HEK293 (cell line): ENCODE measurements at regions not wholly inside any gene's neighbourhood (a gene's known extent, or its start where the extent isn't known, plus 50 kb on each side); places are given as distances from the start of the nearest gene placed in this dataset.

Experiments used
- GLIS1 ChIP-seq: fragments of 450-650 bp; formaldehyde crosslinking; IDR thresholded peaks from 2 replicates; pipeline ENCODE4 v1.5.1; 2016; ENCODE audit warnings: missing biosample characterization, missing genetic modification characterization
- KLF10 ChIP-seq: fragments of 450-650 bp; IDR thresholded peaks from 2 replicates; pipeline ENCODE4 v1.5.1; 2018; ENCODE audit warnings: missing biosample characterization, mild to moderate bottlenecking, missing genetic modification characterization
- KLF17 ChIP-seq: fragments of 450-650 bp; formaldehyde crosslinking; IDR thresholded peaks from 2 replicates; pipeline ENCODE4 v1.5.1; 2016; ENCODE audit warnings: missing biosample characterization, missing genetic modification characterization
- KLF8 ChIP-seq: fragments of 450-650 bp; formaldehyde crosslinking; IDR thresholded peaks from 2 replicates; pipeline ENCODE4 v1.5.1; 2016; ENCODE audit warnings: missing biosample characterization, missing genetic modification characterization
- OSR2 ChIP-seq: fragments of 450-650 bp; formaldehyde crosslinking; IDR thresholded peaks from 2 replicates; pipeline ENCODE4 v1.5.1; 2016; ENCODE audit warnings: missing biosample characterization, missing genetic modification characterization
- PRDM10 ChIP-seq: fragments of 450-650 bp; formaldehyde crosslinking; IDR thresholded peaks from 2 replicates; pipeline ENCODE4 v1.5.1; 2016; ENCODE audit warnings: missing biosample characterization, missing genetic modification characterization
- SALL2 ChIP-seq: fragments of 450-650 bp; formaldehyde crosslinking; IDR thresholded peaks from 2 replicates; pipeline ENCODE4 v1.5.0; 2017; ENCODE audit warnings: missing biosample characterization, mild to moderate bottlenecking, missing genetic modification characterization, borderline replicate concordance
- SCRT1 ChIP-seq: fragments of 450-650 bp; formaldehyde crosslinking; IDR thresholded peaks from 2 replicates; pipeline ENCODE4 v1.5.1; 2016; ENCODE audit warnings: missing biosample characterization, missing genetic modification characterization, borderline replicate concordance
- ZBTB10 ChIP-seq: fragments of 450-650 bp; formaldehyde crosslinking; IDR thresholded peaks from 2 replicates; pipeline ENCODE4 v1.5.1; 2016; ENCODE audit warnings: missing biosample characterization, missing genetic modification characterization
- ZBTB20 ChIP-seq: fragments of 450-650 bp; formaldehyde crosslinking; IDR thresholded peaks from 2 replicates; pipeline ENCODE4 v1.5.1; 2016; ENCODE audit warnings: missing biosample characterization, missing genetic modification characterization
- ZNF121 ChIP-seq: fragments of 450-650 bp; formaldehyde crosslinking; IDR thresholded peaks from 2 replicates; pipeline ENCODE4 v1.5.1; 2016; ENCODE audit warnings: missing biosample characterization, missing genetic modification characterization
- ZNF157 ChIP-seq: fragments of 450-650 bp; formaldehyde crosslinking; IDR thresholded peaks from 2 replicates; pipeline ENCODE4 v1.5.1; 2016; ENCODE audit warnings: missing biosample characterization, missing genetic modification characterization
- ZNF24 ChIP-seq: fragments of 450-650 bp; formaldehyde crosslinking; IDR thresholded peaks from 2 replicates; pipeline ENCODE4 v1.5.1; 2016; ENCODE audit warnings: missing biosample characterization, missing genetic modification characterization
- ZNF335 ChIP-seq: fragments of 450-650 bp; formaldehyde crosslinking; conservative IDR thresholded peaks from 2 replicates; pipeline ENCODE4 v1.5.1; 2016; ENCODE audit warnings: missing biosample characterization, missing genetic modification characterization
- ZNF341 ChIP-seq: fragments of 450-650 bp; formaldehyde crosslinking; IDR thresholded peaks from 2 replicates; pipeline ENCODE4; 2016; ENCODE audit warnings: low read depth, missing biosample characterization, missing genetic modification characterization
- ZNF366 ChIP-seq: fragments of 450-650 bp; formaldehyde crosslinking; conservative IDR thresholded peaks from 2 replicates; pipeline ENCODE4 v1.5.1; 2016; ENCODE audit warnings: missing biosample characterization, missing genetic modification characterization
- ZNF394 ChIP-seq: fragments of 450-650 bp; formaldehyde crosslinking; IDR thresholded peaks from 2 replicates; pipeline ENCODE4 v1.5.1; 2016; ENCODE audit warnings: missing biosample characterization, missing genetic modification characterization, mild to moderate bottlenecking, moderate library complexity, borderline replicate concordance
- ZNF416 ChIP-seq: fragments of 450-650 bp; formaldehyde crosslinking; IDR thresholded peaks from 2 replicates; pipeline ENCODE4 v1.5.1; 2016; ENCODE audit warnings: missing biosample characterization, missing genetic modification characterization
- ZNF449 ChIP-seq: fragments of 450-650 bp; formaldehyde crosslinking; IDR thresholded peaks from 2 replicates; pipeline ENCODE4 v1.5.1; 2017; ENCODE audit warnings: missing biosample characterization, mild to moderate bottlenecking, missing genetic modification characterization, moderate library complexity
- ZNF48 ChIP-seq: fragments of 450-650 bp; formaldehyde crosslinking; IDR thresholded peaks from 2 replicates; pipeline ENCODE4 v1.5.1; 2016; ENCODE audit warnings: missing biosample characterization, missing genetic modification characterization
- ZNF530 ChIP-seq: fragments of 450-650 bp; formaldehyde crosslinking; IDR thresholded peaks from 2 replicates; pipeline ENCODE4 v1.5.1; 2016; ENCODE audit warnings: low read depth, missing biosample characterization, missing genetic modification characterization
- ZNF544 ChIP-seq: fragments of 450-650 bp; formaldehyde crosslinking; IDR thresholded peaks from 2 replicates; pipeline ENCODE4 v1.5.0; 2017; ENCODE audit warnings: missing biosample characterization, missing genetic modification characterization
- ZNF555 ChIP-seq: fragments of 450-650 bp; formaldehyde crosslinking; conservative IDR thresholded peaks from 2 replicates; pipeline ENCODE4 v1.5.1; 2017; ENCODE audit warnings: missing biosample characterization, mild to moderate bottlenecking, missing genetic modification characterization, inconsistent platforms
- ZNF664 ChIP-seq: fragments of 450-650 bp; formaldehyde crosslinking; IDR thresholded peaks from 2 replicates; pipeline ENCODE4 v1.5.1; 2016; ENCODE audit warnings: missing biosample characterization, missing genetic modification characterization
- ZNF76 ChIP-seq: fragments of 450-650 bp; formaldehyde crosslinking; IDR thresholded peaks from 2 replicates; pipeline ENCODE4; 2016; ENCODE audit warnings: low read depth, missing biosample characterization, missing genetic modification characterization, borderline replicate concordance
- ZNF785 ChIP-seq: fragments of 450-650 bp; formaldehyde crosslinking; IDR thresholded peaks from 2 replicates; pipeline ENCODE4 v1.5.1; 2016; ENCODE audit warnings: missing biosample characterization, missing genetic modification characterization
- ZNF792 ChIP-seq: fragments of 450-650 bp; formaldehyde crosslinking; IDR thresholded peaks from 2 replicates; pipeline ENCODE4 v1.5.1; 2016; ENCODE audit warnings: missing biosample characterization, missing genetic modification characterization
- ZNF843 ChIP-seq: fragments of 450-650 bp; formaldehyde crosslinking; IDR thresholded peaks from 2 replicates; pipeline ENCODE4 v1.5.1; 2016; ENCODE audit warnings: missing biosample characterization, missing genetic modification characterization
- ZSCAN5A ChIP-seq: fragments of 450-650 bp; formaldehyde crosslinking; IDR thresholded peaks from 2 replicates; pipeline ENCODE4 v1.5.1; 2016; ENCODE audit warnings: missing biosample characterization, missing genetic modification characterization

GRCh38 chr4:123555233-123555806 lies 158.7 kb downstream of the SPRY1 start (continued):
- no peak for TF ChIP-seq ZNF664 (tag by site-specific recombination)
- peak; percentile 48; the same call in 1 of the 2 replicates for TF ChIP-seq ZNF366 (tag by site-specific recombination)
- TF ChIP-seq ZNF449 (tag by site-specific recombination): peak; percentile 55; the same call in 1 of the 2 replicates
- TF ChIP-seq ZNF843 (tag by site-specific recombination): peak; percentile 53; the same call in 1 of the 2 replicates
- no peak for TF ChIP-seq ZNF121 (tag by site-specific recombination)
- TF ChIP-seq ZNF76 (tag by site-specific recombination): no peak
- no peak for TF ChIP-seq ZNF792 (tag by site-specific recombination)
- TF ChIP-seq ZNF394: no peak
- TF ChIP-seq ZNF530: no peak
- peak; percentile 94 for TF ChIP-seq ZNF335 (tag by site-specific recombination)
- no peak for TF ChIP-seq ZSCAN5A (tag by site-specific recombination)
- TF ChIP-seq ZNF416 (tag by site-specific recombination): no peak
- TF ChIP-seq OSR2 (tag by site-specific recombination): peak; percentile 55; the same call in 1 of the 2 replicates
- peak; percentile 92 for TF ChIP-seq SCRT1
- no peak for TF ChIP-seq ZNF785 (tag by site-specific recombination)
- no peak for TF ChIP-seq SALL2 (tag by site-specific recombination)
- no peak for TF ChIP-seq ZNF544 (tag by site-specific recombination)
- no peak for TF ChIP-seq ZNF341
- 0 out of 2 replicates have a peak, but pooled peaks have one; percentile 25 for TF ChIP-seq ZNF24 (tag by site-specific recombination)
- TF ChIP-seq ZNF157 (tag by site-specific recombination): no peak
- peak; percentile 81 for TF ChIP-seq GLIS1 (tag by site-specific recombination)
- TF ChIP-seq KLF8 (tag by site-specific recombination): no peak
- 0 out of 2 replicates have a peak, but pooled peaks have one; percentile 26 for TF ChIP-seq KLF10 (tag by site-specific recombination)
- peak; percentile 23; the same call in 1 of the 2 replicates for TF ChIP-seq PRDM10 (tag by site-specific recombination)
- no peak for TF ChIP-seq ZNF48 (tag by site-specific recombination)
- peak; percentile 59; the same call in 1 of the 2 replicates for TF ChIP-seq ZBTB20
- no peak for TF ChIP-seq ZNF555 (tag by site-specific recombination)
- TF ChIP-seq KLF17 (tag by site-specific recombination): no peak
- TF ChIP-seq ZBTB10 (tag by site-specific recombination): no peak
